ENCODE measurements at regions not wholly inside any gene's neighbourhood (a gene's known extent, or its start where the extent isn't known, plus 50 kb on each side); places are given as distances from the start of the nearest gene placed in this dataset.

- TF ChIP-seq CTCF (conservative IDR thresholded peaks at IDR 0.05; ENCODE audit: low read depth, low read length) (no peak), MXI1 (IDR thresholded peaks at IDR 0.05; ENCODE audit: borderline replicate concordance, low read depth, low read length) (no peak), RFX5 (IDR thresholded peaks at IDR 0.05; ENCODE audit: low read depth, low read length) (no peak), POLR2A (IDR thresholded peaks at IDR 0.05; ENCODE audit: low read depth, low read length) (no peak), RCOR1 (IDR thresholded peaks at IDR 0.05; ENCODE audit: insufficient replicate concordance, low read length) (no peak), SMC3 (IDR thresholded peaks at IDR 0.05; ENCODE audit: low read depth, low read length) (no peak), CHD1 (IDR thresholded peaks at IDR 0.05; ENCODE audit: low read depth, low read length) (no peak), BHLHE40 (IDR thresholded peaks at IDR 0.05; ENCODE audit: low read depth, low read length) (no peak), CEBPB (IDR thresholded peaks at IDR 0.05; ENCODE audit: low read depth, low read length) (no peak), MAFK (IDR thresholded peaks at IDR 0.05; ENCODE audit: low read depth, low read length) (no peak), RAD21 (IDR thresholded peaks at IDR 0.05; ENCODE audit: low read length) (no peak), FOS (IDR thresholded peaks at IDR 0.05; ENCODE audit: low read depth, low read length) (no peak), ELK1 (IDR thresholded peaks at IDR 0.05; ENCODE audit: borderline replicate concordance, low read depth, low read length) (no peak)
- TF ChIP-seq, protein P1, sequence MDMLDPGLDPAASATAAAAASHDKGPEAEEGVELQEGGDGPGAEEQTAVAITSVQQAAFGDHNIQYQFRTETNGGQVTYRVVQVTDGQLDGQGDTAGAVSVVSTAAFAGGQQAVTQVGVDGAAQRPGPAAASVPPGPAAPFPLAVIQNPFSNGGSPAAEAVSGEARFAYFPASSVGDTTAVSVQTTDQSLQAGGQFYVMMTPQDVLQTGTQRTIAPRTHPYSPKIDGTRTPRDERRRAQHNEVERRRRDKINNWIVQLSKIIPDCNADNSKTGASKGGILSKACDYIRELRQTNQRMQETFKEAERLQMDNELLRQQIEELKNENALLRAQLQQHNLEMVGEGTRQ (IDR thresholded peaks at IDR 0.05; ENCODE audit: low read depth, low read length): no peak
Observed at GRCh38 chr10:108208732-108209131, 1044.2 kb upstream of the SORCS1 start.

Measured in IMR-90 (cell line).